HCT116 (cell line): ENCODE measurements at regions not wholly inside any gene's neighbourhood (a gene's known extent, or its start where the extent isn't known, plus 50 kb on each side); places are given as distances from the start of the nearest gene placed in this dataset.

Experiments
- ATAC-seq: fragments of 200-7000 bp; cut with Tn5 transposase; 2 replicates; pipeline ENCODE4 v1.9.1; 2020; ENCODE audit warnings: mild to moderate bottlenecking, moderate library complexity
- BruUV-seq: library from RNA; stranded (reverse); fragments of 400-500 nt; replicated peaks from 2 replicates; lab custom pipeline; 2021; lab: Mats Ljungman, UMichigan
- CTCF ChIA-PET: fragments of 300-600 bp; sonication (Branson Sonifier 250); formaldehyde crosslinking; loops from one replicate; lab custom pipeline; 2021; ENCODE audit warnings: antibody characterized with exemption; lab: Charles Lee
- POLR2A ChIA-PET: fragments of 300-600, 350-600 bp; sonication (Branson Sonifier 250); formaldehyde crosslinking; loops from one replicate; lab custom pipeline; 2021; ENCODE audit warnings: antibody characterized with exemption; lab: Charles Lee
- RAD21 ChIA-PET, 2 experiments: fragments of 300-600 bp; sonication (Branson Sonifier 250); formaldehyde crosslinking; loops; one replicate each; lab custom pipeline; 2023; ENCODE audit warnings: low total read pairs in 2 of 2; ENCODE audit not compliant: uncharacterized antibody in 2 of 2, unreplicated experiment in 2 of 2, low non-redundant PET in 1 of 2; lab: Charles Lee
- DNase-seq: peaks from one replicate; pipeline ENCODE4 v3.0.0-alpha.2; 2010; ENCODE audit warnings: low read depth, low spot score
- H2AFZ ChIP-seq: fragments of 200-600 bp; shearing (Covaris generic), sonication (generic); 2 replicates; pipeline ENCODE4 v1.6.1; 2017; ENCODE audit warnings: low read depth, mixed run types, mixed read lengths, antibody characterized with exemption, low read length; ENCODE audit not compliant: poor library complexity, severe bottlenecking
- H3K27ac ChIP-seq: 2 replicates; pipeline ENCODE4 v1.5.1; 2012; ENCODE audit warnings: low read depth, low read length
- H3K27me3 ChIP-seq: fragments of 200-600 bp; sonication (generic); 2 replicates; pipeline ENCODE4 v1.6.1; 2016; ENCODE audit warnings: mixed run types, low read length, mixed read lengths; ENCODE audit not compliant: insufficient read depth
- H3K36me3 ChIP-seq, 2 experiments: fragments of 200-500 bp in 1 of 2; fragments of 200-600 bp in 1 of 2; sonication (Bioruptor generic) in 1 of 2; sonication (generic) in 1 of 2; 2 replicates each; pipeline versions ENCODE4 v1.5.1 to v1.6.1; 2014 to 2016; ENCODE audit warnings: low read length in 2 of 2, inconsistent platforms in 1 of 2, mixed read lengths in 1 of 2, mixed run types in 1 of 2; ENCODE audit not compliant: insufficient read depth in 2 of 2, control insufficient read depth in 1 of 2
- H3K4me1 ChIP-seq, 2 experiments: fragments of 200-600 bp in 1 of 2; sonication (generic) in 1 of 2; 2 replicates each; pipeline versions ENCODE4 v1.5.1 to v1.6.1; 2012 to 2017; ENCODE audit warnings: low read length in 2 of 2, inconsistent platforms in 1 of 2, mild to moderate bottlenecking in 1 of 2, mixed read lengths in 1 of 2, mixed run types in 1 of 2, moderate library complexity in 1 of 2; ENCODE audit not compliant: insufficient read depth in 2 of 2, control insufficient read depth in 1 of 2
- H3K4me2 ChIP-seq: fragments of 200-600 bp; sonication (generic); 2 replicates; pipeline ENCODE4 v1.6.1; 2017; ENCODE audit warnings: mixed run types, low read length, mixed read lengths
- H3K4me3 ChIP-seq, 2 experiments: fragments of 200-600 bp in 1 of 2; sonication (generic) in 1 of 2; replicated peaks in 1 of 2; 2 replicates each; pipeline ENCODE4 v1.5.1; 2011 to 2016; ENCODE audit warnings: low read length in 2 of 2, control low read depth in 1 of 2, low read depth in 1 of 2, mild to moderate bottlenecking in 1 of 2, mixed read lengths in 1 of 2, mixed run types in 1 of 2
- H3K79me2 ChIP-seq: fragments of 200-600 bp; sonication (generic); 2 replicates; pipeline ENCODE4 v1.6.1; 2017; ENCODE audit warnings: mild to moderate bottlenecking, mixed run types, low read length, moderate library complexity, mixed read lengths; ENCODE audit not compliant: insufficient read depth
- H3K9ac ChIP-seq: fragments of 200-600 bp; sonication (generic); 2 replicates; pipeline ENCODE4 v1.6.1; 2016; ENCODE audit warnings: low read length, mixed read lengths
- H3K9me2 ChIP-seq: fragments of 200-600 bp; sonication (generic), shearing (Covaris generic); 2 replicates; pipeline ENCODE4 v1.6.1; 2017; ENCODE audit warnings: mixed run types, mild to moderate bottlenecking, moderate library complexity; ENCODE audit not compliant: insufficient read depth
- H3K9me3 ChIP-seq, 2 experiments: fragments of 200-500 bp in 1 of 2; fragments of 200-600 bp in 1 of 2; sonication (Bioruptor generic) in 1 of 2; sonication (generic) in 1 of 2; 2 replicates each; pipeline ENCODE4 v1.6.1; 2014 to 2017; ENCODE audit warnings: low read length in 2 of 2, mixed read lengths in 2 of 2, inconsistent platforms in 1 of 2, low read depth in 1 of 2, mild to moderate bottlenecking in 1 of 2, mixed run types in 1 of 2, moderate library complexity in 1 of 2; ENCODE audit not compliant: control insufficient read depth in 1 of 2, insufficient read depth in 1 of 2
- H4K20me1 ChIP-seq: fragments of 200-600 bp; sonication (generic), shearing (Covaris generic); 2 replicates; pipeline ENCODE4 v1.6.1; 2017; ENCODE audit warnings: mixed run types, mild to moderate bottlenecking, moderate library complexity; ENCODE audit not compliant: insufficient read depth
- CBX3 ChIP-seq: IDR thresholded peaks from 2 replicates; pipeline ENCODE4 v1.6.1; 2012; ENCODE audit warnings: low read depth
- CTCF ChIP-seq, 3 experiments: fragments of 200-600 bp in 1 of 3; sonication (generic) in 1 of 3; IDR thresholded peaks in 2 of 3; conservative IDR thresholded peaks in 1 of 3; 2 replicates each; pipeline ENCODE4 v1.5.1; 2012 to 2017; ENCODE audit warnings: low read depth in 2 of 3, low read length in 2 of 3, antibody characterized with exemption in 1 of 3, borderline replicate concordance in 1 of 3, control low read depth in 1 of 3, mild to moderate bottlenecking in 1 of 3, mixed read lengths in 1 of 3, mixed run types in 1 of 3, moderate library complexity in 1 of 3; ENCODE audit not compliant: insufficient read depth in 1 of 3
- EGR1 ChIP-seq: IDR thresholded peaks from 2 replicates; pipeline ENCODE4 v1.6.1; 2012; ENCODE audit warnings: low read depth
- EZH2 ChIP-seq: fragments of 200-600 bp; sonication (generic); IDR thresholded peaks from 2 replicates; pipeline ENCODE4 v1.6.1; 2017; ENCODE audit warnings: antibody characterized with exemption, mixed run types
- FOSL1 ChIP-seq: IDR thresholded peaks from 2 replicates; pipeline ENCODE4 v1.6.1; 2012; ENCODE audit warnings: low read depth
- POLR2A ChIP-seq: IDR thresholded peaks from 2 replicates; pipeline ENCODE4 v1.7.0; 2011; ENCODE audit warnings: borderline replicate concordance; ENCODE audit not compliant: insufficient read depth, insufficient read length; ENCODE audit errors: extremely low read depth
- POLR2AphosphoS5 ChIP-seq: IDR thresholded peaks from 2 replicates; pipeline ENCODE4 v1.6.1; 2011; ENCODE audit warnings: mild to moderate bottlenecking, low read depth, low read length, moderate library complexity
- SRF ChIP-seq: IDR thresholded peaks from 2 replicates; pipeline ENCODE4 v1.6.1; 2012; ENCODE audit warnings: low read depth
- YY1 ChIP-seq: IDR thresholded peaks from 2 replicates; pipeline ENCODE4 v1.6.1; 2011; ENCODE audit warnings: low read length, low read depth, moderate library complexity, mild to moderate bottlenecking; ENCODE audit not compliant: insufficient replicate concordance; ENCODE audit errors: extremely low read depth
- intact Hi-C: fragments of 100-400 bp; cut with micrococcal nuclease; formaldehyde crosslinking; loops from 2 replicates; pipeline ENCODE4 v1.10.0; 2022
- TF ChIP-seq, protein P1 (sequence below): IDR thresholded peaks from 2 replicates; pipeline ENCODE4 v1.6.1; 2012

DNA sequence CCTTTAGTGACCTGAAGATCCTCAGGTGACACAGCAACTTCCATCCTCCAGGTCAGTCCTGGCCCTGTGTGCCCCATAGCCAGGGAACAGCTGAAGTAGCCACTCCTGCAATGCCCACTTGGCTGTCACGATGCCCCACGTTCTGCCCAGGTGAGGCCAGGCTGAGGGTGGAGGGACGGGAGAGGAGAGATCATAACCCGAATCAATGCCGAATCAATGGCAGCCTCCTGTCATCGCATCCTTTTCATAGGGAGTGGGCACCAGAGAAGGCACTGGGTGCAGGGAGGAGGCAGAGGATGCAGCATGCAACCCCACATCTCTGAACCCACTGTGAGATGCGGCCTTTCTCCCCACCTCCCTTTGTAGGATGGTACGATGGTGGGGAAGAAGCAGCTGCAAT lies 75.3 kb upstream of the EPC2 start (continued):
- TF ChIP-seq POLR2A (no peak), EGR1 (no peak), CBX3 (no peak)
- TF ChIP-seq, protein P1, sequence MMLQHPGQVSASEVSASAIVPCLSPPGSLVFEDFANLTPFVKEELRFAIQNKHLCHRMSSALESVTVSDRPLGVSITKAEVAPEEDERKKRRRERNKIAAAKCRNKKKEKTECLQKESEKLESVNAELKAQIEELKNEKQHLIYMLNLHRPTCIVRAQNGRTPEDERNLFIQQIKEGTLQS = no peak
- TF ChIP-seq, all 23 proteins: peak for 0

DNA sequence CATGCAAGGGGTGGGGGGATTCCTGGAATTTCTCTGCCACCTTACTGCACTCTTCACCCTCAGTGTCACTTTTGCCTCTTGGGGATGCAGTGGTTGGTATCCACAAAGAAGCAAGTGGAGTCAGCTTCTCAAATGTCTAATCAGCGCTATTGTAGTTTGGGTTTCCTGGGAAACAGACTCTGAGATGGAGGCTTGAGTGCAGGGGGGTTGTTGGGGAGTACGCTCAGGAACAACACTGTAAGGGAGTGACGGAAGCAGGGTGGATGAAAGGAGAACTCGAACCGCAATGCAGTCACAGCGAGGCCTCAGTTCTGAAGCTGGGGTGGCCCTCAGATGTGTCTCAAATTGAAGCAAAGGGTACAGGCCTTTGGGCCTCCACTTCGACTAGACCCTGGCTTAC lies 73.6 kb upstream of the EPC2 start:
- H4K20me1 ChIP-seq = no peaks in the 10 kb centered on the region
- H3K4me2 ChIP-seq = no peak overlapping the region
- POLR2A ChIA-PET = no interaction called here
- H3K27me3 ChIP-seq = peaks cover 7% of the 10 kb centered on the region; the same call in 1 of the 2 replicates
- intact Hi-C loops = no loop called here
- TF ChIP-seq SRF (no peak), CTCF (IDR thresholded peaks at IDR 0.05 in 2 of 3, conservative IDR thresholded peaks at IDR 0.05 in 1 of 3; ENCODE audit: borderline replicate concordance in 1 of 3, insufficient read depth in 1 of 3, low read depth in 2 of 3, low read length in 2 of 3) (no peak), EZH2 (no peak), YY1 (no peak), FOSL1 (no peak), POLR2AphosphoS5 (no peak)
- TF ChIP-seq, protein P1 = no peak
- TF ChIP-seq, all 23 proteins: peak for 0
- Histone ChIP-seq H3K9ac (no peak overlapping the region), H3K4me1 (no peaks in the 10 kb centered on the region), H3K9me2 (no peaks in the 10 kb centered on the region), H3K79me2 (no peaks in the 10 kb centered on the region), H3K9me3 (no peaks in the 10 kb centered on the region), H3K4me3 (no peak overlapping the region), H3K27ac (no peak overlapping the region), H2AFZ (no peak overlapping the region), H3K36me3 (no peaks in the 10 kb centered on the region)
- DNase-seq (no peak), ATAC-seq (no peak)
- ChIA-PET CTCF (no interaction called here), RAD21 (no interaction called here)
- BruUV-seq = no TSS peak
